ENCODE measurements at regions not wholly inside any gene's neighbourhood (a gene's known extent, or its start where the extent isn't known, plus 50 kb on each side); places are given as distances from the start of the nearest gene placed in this dataset.

GRCh38 chr6:99810942-99811620 is 182.9 kb downstream of the MCHR2 start:
- H3K9ac ChIP-seq (ENCODE audit: low read length), result no peak overlapping the region
- no peaks in the 10 kb centered on the region for H3K27me3 ChIP-seq (ENCODE audit: low read depth, low read length)
- no peak overlapping the region for H3K4me2 ChIP-seq (ENCODE audit: low read length)
- no peaks in the 10 kb centered on the region for H3K79me2 ChIP-seq (ENCODE audit: low read length)
- no peaks in the 10 kb centered on the region for H3K9me3 ChIP-seq (ENCODE audit: insufficient read depth, low read length)
- H3K4me1 ChIP-seq (ENCODE audit: low read length), result no peaks in the 10 kb centered on the region
- no peak overlapping the region for H3K27ac ChIP-seq (ENCODE audit: low read length)
- H4K20me1 ChIP-seq (ENCODE audit: insufficient read depth, low read length), result no peaks in the 10 kb centered on the region
- TF ChIP-seq CTCF (IDR thresholded peaks at IDR 0.05; ENCODE audit: low read depth, low read length), result no peak
- H2AFZ ChIP-seq (ENCODE audit: low read depth, low read length), result no peak overlapping the region
- no peak overlapping the region for H3K4me3 ChIP-seq (ENCODE audit: low read length)
- no peaks in the 10 kb centered on the region for H3K36me3 ChIP-seq (replicated peaks; ENCODE audit: low read depth, low read length)

GRCh38 chr6:99811636-99812035 is 182.4 kb downstream of the MCHR2 start:
- H3K4me3 ChIP-seq (ENCODE audit: low read length), result no peak overlapping the region
- H3K27me3 ChIP-seq (ENCODE audit: low read depth, low read length), result no peaks in the 10 kb centered on the region
- H3K9me3 ChIP-seq (ENCODE audit: insufficient read depth, low read length), result no peaks in the 10 kb centered on the region
- no peak for TF ChIP-seq EZH2phosphoT487 (IDR thresholded peaks at IDR 0.05; ENCODE audit: low read depth)
- H4K20me1 ChIP-seq (ENCODE audit: insufficient read depth, low read length), result no peaks in the 10 kb centered on the region
- H3K4me1 ChIP-seq (ENCODE audit: low read length), result no peaks in the 10 kb centered on the region
- H2AFZ ChIP-seq (ENCODE audit: low read depth, low read length), result no peak overlapping the region
- no peaks in the 10 kb centered on the region for H3K79me2 ChIP-seq (ENCODE audit: low read length)
- H3K9ac ChIP-seq (ENCODE audit: low read length), result no peak overlapping the region
- no peaks in the 10 kb centered on the region for H3K36me3 ChIP-seq (replicated peaks; ENCODE audit: low read depth, low read length)
- no peak overlapping the region for H3K4me2 ChIP-seq (ENCODE audit: low read length)
- no peak overlapping the region for H3K27ac ChIP-seq (ENCODE audit: low read length)

- H2AFZ ChIP-seq (ENCODE audit: low read depth, low read length), result no peak overlapping the region
- H3K4me2 ChIP-seq (ENCODE audit: low read length), result no peak overlapping the region
- TF ChIP-seq EZH2phosphoT487 (IDR thresholded peaks at IDR 0.05; ENCODE audit: low read depth) (no peak), CTCF (IDR thresholded peaks at IDR 0.05; ENCODE audit: low read depth, low read length) (no peak)
- no peak overlapping the region for H3K27ac ChIP-seq (ENCODE audit: low read length)
- H3K4me3 ChIP-seq (ENCODE audit: low read length), result no peak overlapping the region
- H3K4me1 ChIP-seq (ENCODE audit: low read length), result no peaks in the 10 kb centered on the region
- H3K36me3 ChIP-seq (replicated peaks; ENCODE audit: low read depth, low read length), result no peaks in the 10 kb centered on the region
- H3K27me3 ChIP-seq (ENCODE audit: low read depth, low read length), result no peaks in the 10 kb centered on the region
- no peaks in the 10 kb centered on the region for H4K20me1 ChIP-seq (ENCODE audit: insufficient read depth, low read length)
- no peak overlapping the region for H3K9ac ChIP-seq (ENCODE audit: low read length)
- H3K9me3 ChIP-seq (ENCODE audit: insufficient read depth, low read length), result no peaks in the 10 kb centered on the region
- H3K79me2 ChIP-seq (ENCODE audit: low read length), result no peaks in the 10 kb centered on the region
Measured at GRCh38 chr6:99813565-99813964, 180.5 kb downstream of the MCHR2 start.

GRCh38 chr6:99814230-99814928 is 179.6 kb downstream of the MCHR2 start:
- H3K9ac ChIP-seq (ENCODE audit: low read length), result no peak overlapping the region
- no peaks in the 10 kb centered on the region for H3K4me1 ChIP-seq (ENCODE audit: low read length)
- H3K36me3 ChIP-seq (replicated peaks; ENCODE audit: low read depth, low read length), result no peaks in the 10 kb centered on the region
- H3K9me3 ChIP-seq (ENCODE audit: insufficient read depth, low read length), result no peaks in the 10 kb centered on the region
- no peak overlapping the region for H3K4me3 ChIP-seq (ENCODE audit: low read length)
- no peaks in the 10 kb centered on the region for H4K20me1 ChIP-seq (ENCODE audit: insufficient read depth, low read length)
- H3K79me2 ChIP-seq (ENCODE audit: low read length), result no peaks in the 10 kb centered on the region
- TF ChIP-seq CTCF (IDR thresholded peaks at IDR 0.05; ENCODE audit: low read depth, low read length) (no peak), EZH2phosphoT487 (IDR thresholded peaks at IDR 0.05; ENCODE audit: low read depth) (no peak)
- no peak overlapping the region for H2AFZ ChIP-seq (ENCODE audit: low read depth, low read length)
- H3K4me2 ChIP-seq (ENCODE audit: low read length), result no peak overlapping the region
- H3K27me3 ChIP-seq (ENCODE audit: low read depth, low read length), result no peaks in the 10 kb centered on the region
- no peak overlapping the region for H3K27ac ChIP-seq (ENCODE audit: low read length)
